Brain microvascular endothelial cell (primary cell): ENCODE measurements at regions not wholly inside any gene's neighbourhood (a gene's known extent, or its start where the extent isn't known, plus 50 kb on each side); places are given as distances from the start of the nearest gene placed in this dataset.
"Not testable (repeated sequence)": the region's sequence is repeated elsewhere in the genome, so short reads cannot be mapped to it uniquely, and the experiment has no call there.

Source experiments
- DNase-seq: peaks from one replicate; pipeline ENCODE4 v3.0.0-alpha.2; 2020
- H3K27ac ChIP-seq: fragments of 250-450 bp; sonication (Bioruptor Pico); 2 replicates; pipeline ENCODE4 v1.5.1; 2020; ENCODE audit warnings: mild to moderate bottlenecking, moderate library complexity
- H3K27me3 ChIP-seq: fragments of 250-450 bp; sonication (Bioruptor Pico); replicated peaks from 2 replicates; pipeline ENCODE4 v1.5.1; 2020; ENCODE audit warnings: mild to moderate bottlenecking
- H3K36me3 ChIP-seq: fragments of 250-450 bp; sonication (Bioruptor Pico); replicated peaks from 2 replicates; pipeline ENCODE4 v1.5.1; 2020; ENCODE audit warnings: mild to moderate bottlenecking
- H3K4me3 ChIP-seq: 2 replicates; pipeline ENCODE4 v1.5.1; 2011; ENCODE audit warnings: low read depth, mild to moderate bottlenecking, control low read depth, low read length, moderate library complexity
- in situ Hi-C: cut with HindIII; loops from 2 replicates; pipeline ENCODE4 v1.10.0; 2017; ENCODE audit warnings: low sequenced_read_pairs, low pct_ligation_motif_present
- TF ChIP-seq, protein P1 (sequence below): IDR thresholded peaks from 2 replicates; pipeline ENCODE4 v1.5.1; 2011; ENCODE audit warnings: low read depth, mild to moderate bottlenecking, moderate library complexity, low read length, control low read depth, inconsistent platforms; ENCODE audit errors: missing control alignments

GRCh38 chr3:159277814-159278213 lies 476.0 kb downstream of the MFSD1 start:
- in situ Hi-C loops, result no loop called here
- DNase-seq, result no peak
- TF ChIP-seq, protein P1, sequence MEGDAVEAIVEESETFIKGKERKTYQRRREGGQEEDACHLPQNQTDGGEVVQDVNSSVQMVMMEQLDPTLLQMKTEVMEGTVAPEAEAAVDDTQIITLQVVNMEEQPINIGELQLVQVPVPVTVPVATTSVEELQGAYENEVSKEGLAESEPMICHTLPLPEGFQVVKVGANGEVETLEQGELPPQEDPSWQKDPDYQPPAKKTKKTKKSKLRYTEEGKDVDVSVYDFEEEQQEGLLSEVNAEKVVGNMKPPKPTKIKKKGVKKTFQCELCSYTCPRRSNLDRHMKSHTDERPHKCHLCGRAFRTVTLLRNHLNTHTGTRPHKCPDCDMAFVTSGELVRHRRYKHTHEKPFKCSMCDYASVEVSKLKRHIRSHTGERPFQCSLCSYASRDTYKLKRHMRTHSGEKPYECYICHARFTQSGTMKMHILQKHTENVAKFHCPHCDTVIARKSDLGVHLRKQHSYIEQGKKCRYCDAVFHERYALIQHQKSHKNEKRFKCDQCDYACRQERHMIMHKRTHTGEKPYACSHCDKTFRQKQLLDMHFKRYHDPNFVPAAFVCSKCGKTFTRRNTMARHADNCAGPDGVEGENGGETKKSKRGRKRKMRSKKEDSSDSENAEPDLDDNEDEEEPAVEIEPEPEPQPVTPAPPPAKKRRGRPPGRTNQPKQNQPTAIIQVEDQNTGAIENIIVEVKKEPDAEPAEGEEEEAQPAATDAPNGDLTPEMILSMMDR, result no peak

DNA sequence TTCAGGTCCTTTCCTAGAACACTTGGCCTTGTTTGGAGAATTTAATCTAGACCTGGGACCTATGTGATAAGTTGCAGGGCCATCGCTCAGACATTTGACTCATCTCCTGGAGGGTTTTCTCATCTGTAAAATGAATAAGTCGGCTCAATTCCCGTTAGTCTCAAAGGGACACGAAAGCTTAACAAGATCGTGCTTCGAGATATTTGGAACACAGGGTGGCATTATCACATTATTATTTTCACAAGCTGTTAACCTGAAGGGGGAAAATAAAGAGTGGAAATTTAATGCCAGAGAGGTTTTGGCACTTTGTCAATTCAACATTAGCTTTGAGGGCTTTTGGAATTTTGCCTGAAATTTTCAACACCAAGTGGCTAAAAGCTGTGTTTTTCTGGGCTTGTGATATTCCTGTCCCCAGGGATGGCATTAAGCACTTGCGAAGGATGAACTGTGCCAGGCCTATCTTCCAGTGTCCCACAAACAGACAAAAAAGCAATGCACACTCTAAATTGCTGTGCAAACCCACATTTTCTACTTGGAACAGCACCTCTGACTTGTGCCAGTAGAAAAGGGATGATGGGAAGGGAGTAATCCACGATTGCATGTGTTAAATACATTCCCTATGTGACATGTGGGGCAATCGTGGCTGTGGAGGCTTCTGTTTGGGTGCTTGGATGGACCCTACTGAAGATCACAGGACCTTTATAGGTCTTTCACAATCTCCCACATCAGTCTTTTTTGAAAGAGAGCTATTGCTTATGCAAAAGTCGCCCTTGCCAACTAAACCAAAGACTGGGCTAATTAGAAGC lies 478.7 kb downstream of the MFSD1 start:
- H3K36me3 ChIP-seq, result no peaks in the 10 kb centered on the region
- TF ChIP-seq, protein P1, result no peak
- in situ Hi-C loops, result no loop called here
- no peak overlapping the region for H3K4me3 ChIP-seq
- H3K27ac ChIP-seq, result no peak overlapping the region
- no peak for DNase-seq
- no peaks in the 10 kb centered on the region for H3K27me3 ChIP-seq

More at GRCh38 chr3:159277814-159278213, 476.0 kb downstream of the MFSD1 start:
- Histone ChIP-seq H3K36me3 (no peaks in the 10 kb centered on the region), H3K27ac (no peak overlapping the region), H3K4me3 (no peak overlapping the region), H3K27me3 (no peaks in the 10 kb centered on the region)

GRCh38 chr3:159293493-159293892 lies 491.6 kb downstream of the MFSD1 start:
- Histone ChIP-seq H3K27me3 (no peaks in the 10 kb centered on the region), H3K36me3 (no peaks in the 10 kb centered on the region)
- TF ChIP-seq, protein P1, result no peak

GRCh38 chr3:159301961-159302360 lies 500.1 kb downstream of the MFSD1 start:
- H3K4me3 ChIP-seq, result no peak overlapping the region
- TF ChIP-seq, protein P1, result no peak
- no peak overlapping the region for H3K27ac ChIP-seq
- no peaks in the 10 kb centered on the region for H3K36me3 ChIP-seq
- no peak for DNase-seq
- in situ Hi-C loops, result no loop called here
- no peaks in the 10 kb centered on the region for H3K27me3 ChIP-seq

More at GRCh38 chr3:159293493-159293892, 491.6 kb downstream of the MFSD1 start:
- Histone ChIP-seq H3K27ac (no peak overlapping the region), H3K4me3 (no peak overlapping the region)
- no peak for DNase-seq
- in situ Hi-C loops, result no loop called here

- no peak overlapping the region for H3K27ac ChIP-seq
- H3K27me3 ChIP-seq, result no peaks in the 10 kb centered on the region
- in situ Hi-C loops, result no loop called here
- no peak for DNase-seq
- H3K36me3 ChIP-seq, result no peaks in the 10 kb centered on the region
- TF ChIP-seq, protein P1, result no peak
- H3K4me3 ChIP-seq, result no peak overlapping the region
Observed at GRCh38 chr3:159305017-159305416, 503.2 kb downstream of the MFSD1 start.

GRCh38 chr3:159316706-159317105 lies 514.9 kb downstream of the MFSD1 start:
- H3K4me3 ChIP-seq, H3K27ac ChIP-seq, H3K27me3 ChIP-seq, H3K36me3 ChIP-seq, in situ Hi-C loops, DNase-seq: not testable (repeated sequence)
